A673 (cell line): ENCODE measurements at regions not wholly inside any gene's neighbourhood (a gene's known extent, or its start where the extent isn't known, plus 50 kb on each side); places are given as distances from the start of the nearest gene placed in this dataset.
A peak's percentile ranks its signal among the peaks of the same experiment; 100 is the strongest.

Experiments used
- BruUV-seq: library from RNA; stranded (reverse); fragments of 400-500 nt; replicated peaks from 2 replicates; lab custom pipeline; 2021; lab: Mats Ljungman, UMichigan
- CTCF ChIA-PET: fragments of 300-600 bp; sonication (Branson Sonifier 250); formaldehyde crosslinking; loops from one replicate; lab custom pipeline; 2022; ENCODE audit warnings: antibody characterized with exemption; lab: Charles Lee
- POLR2A ChIA-PET: fragments of 300-600 bp; sonication (Branson Sonifier 250); formaldehyde crosslinking; loops from one replicate; lab custom pipeline; 2022; ENCODE audit warnings: antibody characterized with exemption; ENCODE audit not compliant: low non-redundant PET; lab: Charles Lee
- DNase-seq: peaks from one replicate; pipeline ENCODE4 v3.0.0-alpha.2; 2015; ENCODE audit warnings: low spot score
- H3K27ac ChIP-seq: fragments of 200-600 bp; sonication (generic); 2 replicates; pipeline ENCODE4 v1.5.1; 2016; ENCODE audit warnings: mixed run types, low read depth, mild to moderate bottlenecking, mixed read lengths, antibody characterized with exemption, low read length; ENCODE audit not compliant: poor library complexity, severe bottlenecking
- H3K27me3 ChIP-seq: fragments of 200-600 bp; sonication (generic); replicated peaks from 2 replicates; pipeline ENCODE4 v1.6.1; 2017; ENCODE audit warnings: mixed run types, low read depth, mild to moderate bottlenecking, mixed read lengths, antibody characterized with exemption, low read length; ENCODE audit not compliant: insufficient read depth, poor library complexity
- H3K36me3 ChIP-seq: fragments of 200-600 bp; sonication (generic); 2 replicates; pipeline ENCODE4 v1.6.1; 2016; ENCODE audit warnings: mixed run types, mild to moderate bottlenecking, mixed read lengths, antibody characterized with exemption, low read length; ENCODE audit not compliant: insufficient read depth, poor library complexity, severe bottlenecking
- H3K4me1 ChIP-seq: fragments of 200-600 bp; sonication (generic); 2 replicates; pipeline ENCODE4 v1.6.1; 2017; ENCODE audit warnings: mixed run types, mild to moderate bottlenecking, mixed read lengths, antibody characterized with exemption, low read length; ENCODE audit not compliant: insufficient read depth, poor library complexity, severe bottlenecking
- H3K4me3 ChIP-seq: fragments of 200-600 bp; sonication (generic); 2 replicates; pipeline ENCODE4 v1.5.1; 2016; ENCODE audit warnings: low read depth, mixed run types, mild to moderate bottlenecking, mixed read lengths, low read length; ENCODE audit not compliant: poor library complexity, severe bottlenecking
- H3K9me3 ChIP-seq: fragments of 200-600 bp; sonication (generic); 2 replicates; pipeline ENCODE4 v1.6.1; 2016; ENCODE audit warnings: mixed run types, low read depth, mild to moderate bottlenecking, mixed read lengths, antibody characterized with exemption, low read length; ENCODE audit not compliant: poor library complexity, severe bottlenecking
- EZH2 ChIP-seq: fragments of 200-600 bp; sonication (generic); IDR thresholded peaks from 2 replicates; pipeline ENCODE4 v1.6.1; 2017; ENCODE audit warnings: borderline replicate concordance, low read depth, mild to moderate bottlenecking, mixed read lengths, antibody characterized with exemption, low read length; ENCODE audit not compliant: poor library complexity, severe bottlenecking
- intact Hi-C: fragments of 100-400 bp; cut with micrococcal nuclease; formaldehyde crosslinking; loops from one replicate; pipeline ENCODE4 v1.10.0; 2022; ENCODE audit not compliant: unreplicated experiment
- TF ChIP-seq, protein P1 (sequence below): fragments of 300-800, 200-600 bp; sonication (generic); conservative IDR thresholded peaks from 2 replicates; pipeline ENCODE4 v1.5.1; 2017; ENCODE audit warnings: low read depth, mild to moderate bottlenecking, antibody characterized with exemption, low read length, moderate library complexity, mixed read lengths

DNA sequence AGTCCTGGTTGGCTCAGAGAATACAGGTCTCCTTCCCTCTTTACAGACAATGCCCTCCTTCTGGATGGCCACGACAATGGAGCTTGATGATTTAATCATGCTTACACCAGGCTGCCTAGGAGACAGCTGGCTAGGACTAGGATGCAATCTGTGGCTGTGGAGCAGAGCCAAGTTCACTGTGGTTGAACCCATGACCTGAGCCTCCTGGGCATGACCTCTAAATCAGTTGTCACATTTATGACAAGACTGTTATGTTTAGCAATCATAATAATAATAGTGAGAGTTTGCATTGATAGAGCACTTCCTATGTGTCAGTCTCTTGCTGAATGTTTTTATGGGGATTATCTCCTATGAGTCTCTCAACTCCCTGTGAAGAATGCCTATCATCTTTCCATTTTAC, 244.1 kb downstream of the ICOS start:
- Histone ChIP-seq H3K27me3 (no peaks in the 10 kb centered on the region), H3K9me3 (no peaks in the 10 kb centered on the region), H3K4me1 (peaks cover 28% of the 10 kb centered on the region), H3K4me3 (no peak overlapping the region), H3K36me3 (no peaks in the 10 kb centered on the region), H3K27ac (peak overlapping the region; percentile 54)
- POLR2A ChIA-PET: no interaction called here
- no peak for TF ChIP-seq EZH2
- TF ChIP-seq, protein P1, sequence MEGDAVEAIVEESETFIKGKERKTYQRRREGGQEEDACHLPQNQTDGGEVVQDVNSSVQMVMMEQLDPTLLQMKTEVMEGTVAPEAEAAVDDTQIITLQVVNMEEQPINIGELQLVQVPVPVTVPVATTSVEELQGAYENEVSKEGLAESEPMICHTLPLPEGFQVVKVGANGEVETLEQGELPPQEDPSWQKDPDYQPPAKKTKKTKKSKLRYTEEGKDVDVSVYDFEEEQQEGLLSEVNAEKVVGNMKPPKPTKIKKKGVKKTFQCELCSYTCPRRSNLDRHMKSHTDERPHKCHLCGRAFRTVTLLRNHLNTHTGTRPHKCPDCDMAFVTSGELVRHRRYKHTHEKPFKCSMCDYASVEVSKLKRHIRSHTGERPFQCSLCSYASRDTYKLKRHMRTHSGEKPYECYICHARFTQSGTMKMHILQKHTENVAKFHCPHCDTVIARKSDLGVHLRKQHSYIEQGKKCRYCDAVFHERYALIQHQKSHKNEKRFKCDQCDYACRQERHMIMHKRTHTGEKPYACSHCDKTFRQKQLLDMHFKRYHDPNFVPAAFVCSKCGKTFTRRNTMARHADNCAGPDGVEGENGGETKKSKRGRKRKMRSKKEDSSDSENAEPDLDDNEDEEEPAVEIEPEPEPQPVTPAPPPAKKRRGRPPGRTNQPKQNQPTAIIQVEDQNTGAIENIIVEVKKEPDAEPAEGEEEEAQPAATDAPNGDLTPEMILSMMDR: no peak
- DNase-seq: peak; percentile 75
- BruUV-seq: no TSS peak
- CTCF ChIA-PET: no interaction called here
- intact Hi-C loops: loop anchor here (5.0 kb wide), 1 partner anchor 158 kb away; no protein-coding TSS in a partner anchor

DNA sequence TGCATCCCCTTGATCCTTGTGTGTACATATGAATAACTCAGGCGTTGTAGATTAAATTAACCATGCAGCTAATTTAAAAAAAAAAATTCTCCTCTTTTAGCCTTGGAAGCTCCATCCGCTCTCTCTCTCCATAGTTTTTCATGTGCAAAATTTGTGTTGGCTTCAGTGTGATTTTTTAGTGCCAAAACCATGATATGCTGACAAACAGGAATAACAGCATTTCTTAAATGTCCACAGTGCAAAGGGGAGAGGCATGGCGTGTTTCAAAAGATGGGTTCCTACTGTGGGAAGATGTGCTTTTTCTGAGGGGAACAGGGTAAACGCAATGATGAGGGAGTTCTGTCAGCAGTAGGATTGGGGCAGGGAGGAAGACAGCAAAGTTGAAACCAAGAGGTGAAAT, 247.0 kb downstream of the ICOS start:
- BruUV-seq: no TSS peak
- H3K9me3 ChIP-seq: no peaks in the 10 kb centered on the region
- no peaks in the 10 kb centered on the region for H3K36me3 ChIP-seq
- DNase-seq: no peak
- ChIA-PET POLR2A (no interaction called here), CTCF (no interaction called here)
- H3K27me3 ChIP-seq: no peaks in the 10 kb centered on the region
- intact Hi-C loops: loop anchor here (5.0 kb wide), 1 partner anchor 161 kb away; no protein-coding TSS in a partner anchor
- no peak overlapping the region for H3K4me3 ChIP-seq
- no peak overlapping the region for H3K27ac ChIP-seq
- peaks cover 26% of the 10 kb centered on the region for H3K4me1 ChIP-seq
- TF ChIP-seq, protein P1: no peak
- no peak for TF ChIP-seq EZH2

DNA sequence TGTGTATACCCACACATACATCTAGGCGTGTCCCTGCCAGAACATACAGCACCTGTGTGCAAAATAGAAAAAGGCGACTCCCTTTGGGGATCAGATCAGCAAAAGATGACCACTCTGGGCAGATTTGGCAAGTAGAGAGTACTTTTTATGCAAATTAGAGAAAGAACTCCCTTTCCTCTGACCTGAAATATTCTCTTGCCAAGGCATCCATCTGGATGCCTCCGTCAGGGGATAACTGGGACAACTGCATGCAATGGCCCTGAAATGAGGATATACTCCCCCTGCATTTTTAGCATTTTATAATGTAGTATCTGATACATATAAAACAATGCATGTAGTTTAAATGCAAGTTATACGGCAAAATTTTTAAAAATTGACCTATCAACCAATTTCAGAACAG, 247.7 kb downstream of the ICOS start:
- no TSS peak for BruUV-seq

More for the DNA sequence above, 247.7 kb downstream of the ICOS start:
- Histone ChIP-seq H3K4me3 (no peak overlapping the region), H3K36me3 (no peaks in the 10 kb centered on the region), H3K27ac (no peak overlapping the region), H3K4me1 (peaks cover 26% of the 10 kb centered on the region), H3K9me3 (no peaks in the 10 kb centered on the region), H3K27me3 (no peaks in the 10 kb centered on the region)
- POLR2A ChIA-PET: no interaction called here
- intact Hi-C loops: loop anchor here (5.0 kb wide), 1 partner anchor 162 kb away; no protein-coding TSS in a partner anchor
- TF ChIP-seq, protein P1: no peak
- TF ChIP-seq EZH2: no peak
- CTCF ChIA-PET: no interaction called here
- no peak for DNase-seq
